Brain microvascular endothelial cell (primary cell): ENCODE measurements at regions not wholly inside any gene's neighbourhood (a gene's known extent, or its start where the extent isn't known, plus 50 kb on each side); places are given as distances from the start of the nearest gene placed in this dataset.

ENCODE experiments used
- DNase-seq: peaks from one replicate; pipeline ENCODE4 v3.0.0-alpha.2; 2020
- H3K27ac ChIP-seq: fragments of 250-450 bp; sonication (Bioruptor Pico); 2 replicates; pipeline ENCODE4 v1.5.1; 2020; ENCODE audit warnings: mild to moderate bottlenecking, moderate library complexity
- H3K27me3 ChIP-seq: fragments of 250-450 bp; sonication (Bioruptor Pico); replicated peaks from 2 replicates; pipeline ENCODE4 v1.5.1; 2020; ENCODE audit warnings: mild to moderate bottlenecking
- H3K36me3 ChIP-seq: fragments of 250-450 bp; sonication (Bioruptor Pico); replicated peaks from 2 replicates; pipeline ENCODE4 v1.5.1; 2020; ENCODE audit warnings: mild to moderate bottlenecking
- H3K4me3 ChIP-seq: 2 replicates; pipeline ENCODE4 v1.5.1; 2011; ENCODE audit warnings: low read depth, mild to moderate bottlenecking, control low read depth, low read length, moderate library complexity
- CTCF ChIP-seq: IDR thresholded peaks from 2 replicates; pipeline ENCODE4 v1.5.1; 2011; ENCODE audit warnings: low read depth, mild to moderate bottlenecking, moderate library complexity, low read length, control low read depth, inconsistent platforms; ENCODE audit errors: missing control alignments
- in situ Hi-C: cut with HindIII; loops from 2 replicates; pipeline ENCODE4 v1.10.0; 2017; ENCODE audit warnings: low sequenced_read_pairs, low pct_ligation_motif_present

GRCh38 chr15:45855210-45855906 is 220.5 kb downstream of the SQOR start:
- no peak overlapping the region for H3K27ac ChIP-seq

GRCh38 chr15:45855907-45856579 is 221.2 kb downstream of the SQOR start:
- H3K27ac ChIP-seq: no peak overlapping the region

More at GRCh38 chr15:45855210-45855906, 220.5 kb downstream of the SQOR start:
- no peak for TF ChIP-seq CTCF
- DNase-seq: no peak
- Histone ChIP-seq H3K4me3 (no peak overlapping the region), H3K27me3 (no peaks in the 10 kb centered on the region), H3K36me3 (no peaks in the 10 kb centered on the region)
- in situ Hi-C loops: no loop called here

GRCh38 chr15:45857291-45857690 is 222.5 kb downstream of the SQOR start:
- no peak for TF ChIP-seq CTCF
- no peaks in the 10 kb centered on the region for H3K27me3 ChIP-seq
- no peak for DNase-seq
- in situ Hi-C loops: no loop called here
- H3K4me3 ChIP-seq: no peak overlapping the region
- H3K36me3 ChIP-seq: no peaks in the 10 kb centered on the region
- no peak overlapping the region for H3K27ac ChIP-seq

More at GRCh38 chr15:45855907-45856579, 221.2 kb downstream of the SQOR start:
- Histone ChIP-seq H3K36me3 (no peaks in the 10 kb centered on the region), H3K4me3 (no peak overlapping the region), H3K27me3 (no peaks in the 10 kb centered on the region)
- no peak for DNase-seq
- in situ Hi-C loops: no loop called here
- no peak for TF ChIP-seq CTCF

GRCh38 chr15:45858491-45858890 is 223.7 kb downstream of the SQOR start:
- Histone ChIP-seq H3K27me3 (no peaks in the 10 kb centered on the region), H3K36me3 (no peaks in the 10 kb centered on the region), H3K4me3 (no peak overlapping the region), H3K27ac (no peak overlapping the region)
- in situ Hi-C loops: no loop called here
- no peak for TF ChIP-seq CTCF
- no peak for DNase-seq

GRCh38 chr15:45862034-45862433 is 227.2 kb downstream of the SQOR start:
- H3K4me3 ChIP-seq: no peak overlapping the region
- no peaks in the 10 kb centered on the region for H3K27me3 ChIP-seq
- TF ChIP-seq CTCF: no peak
- DNase-seq: no peak
- no peaks in the 10 kb centered on the region for H3K36me3 ChIP-seq
- no peak overlapping the region for H3K27ac ChIP-seq
- in situ Hi-C loops: no loop called here
